CMK (cell line): ENCODE measurements at regions not wholly inside any gene's neighbourhood (a gene's known extent, or its start where the extent isn't known, plus 50 kb on each side); places are given as distances from the start of the nearest gene placed in this dataset.
"Not testable (repeated sequence)": the region's sequence is repeated elsewhere in the genome, so short reads cannot be mapped to it uniquely, and the experiment has no call there.

Experiments used
- DNase-seq: peaks from one replicate; pipeline ENCODE4 v3.0.0-alpha.2; 2010; ENCODE audit warnings: low read depth

DNA sequence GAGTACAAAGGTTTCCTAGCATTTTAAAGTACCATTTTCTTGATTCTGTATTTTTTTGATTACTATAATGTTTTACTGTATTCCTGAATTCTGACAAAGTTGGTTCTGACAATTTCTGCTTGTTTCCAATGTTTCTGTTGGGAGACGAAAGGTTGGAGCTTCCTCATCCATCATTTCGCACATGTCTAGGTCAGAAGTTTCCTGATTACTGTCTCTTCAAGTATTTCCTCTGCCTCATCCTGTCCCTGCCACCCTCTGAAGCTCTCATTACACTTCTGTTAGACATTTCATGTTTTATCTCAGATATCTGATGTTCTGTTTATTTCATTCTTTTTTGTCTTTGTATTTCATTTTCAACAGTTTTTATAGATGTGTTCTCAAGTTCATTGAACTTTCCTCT, 895.8 kb downstream of the TSN start:
- DNase-seq = no peak

DNA sequence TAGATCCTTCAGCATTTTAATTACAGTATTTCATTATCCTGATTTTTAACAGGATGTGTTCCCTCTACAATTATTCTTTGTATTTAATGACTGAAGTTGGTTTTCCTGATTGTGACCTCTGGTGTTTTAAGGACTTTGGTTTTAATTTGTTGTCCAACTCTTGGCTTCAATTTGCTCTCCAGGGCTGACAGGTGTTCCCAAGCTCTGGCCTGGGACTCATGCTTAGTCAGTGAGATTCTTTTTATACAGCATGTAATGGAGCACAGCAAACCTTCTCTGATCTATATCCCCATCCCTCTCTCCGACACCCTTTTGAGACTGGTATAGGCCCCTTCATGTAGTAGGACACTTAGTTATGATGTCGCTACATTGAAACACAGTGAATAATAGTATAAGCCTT, 896.3 kb downstream of the TSN start:
- DNase-seq = no peak

DNA sequence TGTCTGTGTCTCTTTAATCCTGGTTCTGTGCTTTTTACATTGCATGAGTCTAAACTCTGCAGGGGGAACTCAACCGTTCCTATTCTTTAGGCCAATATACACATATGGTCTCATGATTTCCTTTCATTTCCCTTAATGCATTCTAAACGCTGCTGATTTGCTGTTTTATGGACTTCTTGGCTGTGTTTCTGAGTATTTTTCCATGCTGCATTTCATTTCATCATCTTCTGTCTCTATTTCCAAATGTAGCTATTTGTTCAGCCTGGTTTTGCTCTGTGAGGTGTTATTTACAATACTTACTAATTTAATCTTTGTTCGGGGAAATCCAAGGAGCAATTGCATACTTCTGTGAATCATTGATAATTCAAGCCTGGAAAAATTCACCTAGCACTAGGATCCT, 897.2 kb downstream of the TSN start:
- no peak for DNase-seq

DNA sequence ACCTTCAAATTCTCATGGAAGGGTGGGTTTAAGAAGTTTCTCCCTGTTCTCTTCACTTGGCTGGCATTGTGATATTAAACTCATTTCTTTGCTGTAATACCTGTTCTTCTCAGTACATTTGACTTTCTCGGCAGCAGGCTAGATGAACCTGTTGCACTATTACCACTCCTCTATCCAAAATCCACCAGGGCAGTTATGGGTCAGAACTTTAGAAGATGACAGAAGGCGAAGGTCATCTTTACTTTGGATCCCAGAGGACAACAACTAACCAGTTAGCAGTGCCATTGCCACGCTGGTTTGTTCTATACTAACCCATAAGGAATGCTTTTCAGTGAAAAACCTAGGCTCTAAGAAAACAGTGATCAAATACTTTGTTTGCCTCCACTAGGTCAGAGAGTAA, 901.0 kb downstream of the TSN start:
- DNase-seq = no peak

DNA sequence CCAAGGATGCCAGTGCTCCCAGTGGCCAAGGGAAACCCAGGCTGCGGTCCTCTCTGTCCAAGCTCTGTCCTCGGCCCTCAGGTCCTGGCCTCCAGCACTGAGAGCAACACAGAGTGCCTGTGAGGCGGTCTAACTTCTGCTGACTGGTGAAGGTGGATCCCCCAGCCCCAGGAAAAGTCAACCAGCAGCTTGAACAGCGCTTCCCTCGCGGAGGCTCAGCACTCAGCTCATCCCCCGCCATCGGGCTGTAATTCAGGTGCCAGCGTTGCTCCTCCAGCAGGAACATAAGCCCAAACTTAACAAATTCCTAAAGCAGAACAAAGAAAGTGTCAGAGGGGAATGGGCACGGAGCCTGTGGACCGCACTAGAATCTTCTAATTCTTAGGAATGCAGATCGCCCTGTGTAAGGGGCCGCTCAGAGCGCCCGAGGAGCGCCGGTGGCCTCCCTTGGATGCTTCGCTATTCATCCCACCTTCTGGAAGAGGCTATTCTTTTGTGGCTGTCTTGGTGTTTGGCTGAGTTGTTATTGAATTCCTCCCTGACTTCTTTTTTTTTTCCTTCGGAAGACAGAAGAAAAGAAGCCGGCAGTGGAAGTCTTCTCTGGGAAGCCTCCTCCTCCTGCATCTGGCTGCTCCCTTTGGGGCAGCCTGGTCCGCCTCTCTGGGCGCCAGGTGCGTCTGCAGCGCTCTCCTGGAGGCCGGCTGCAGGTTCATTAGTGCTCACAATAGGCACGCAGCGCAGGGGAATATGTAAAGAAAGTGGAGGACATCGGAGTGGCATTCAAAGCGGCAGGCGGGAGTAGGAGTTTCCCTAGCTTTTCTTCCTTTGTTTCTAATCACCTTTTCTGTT, 905.6 kb downstream of the TSN start:
- DNase-seq = no peak

DNA sequence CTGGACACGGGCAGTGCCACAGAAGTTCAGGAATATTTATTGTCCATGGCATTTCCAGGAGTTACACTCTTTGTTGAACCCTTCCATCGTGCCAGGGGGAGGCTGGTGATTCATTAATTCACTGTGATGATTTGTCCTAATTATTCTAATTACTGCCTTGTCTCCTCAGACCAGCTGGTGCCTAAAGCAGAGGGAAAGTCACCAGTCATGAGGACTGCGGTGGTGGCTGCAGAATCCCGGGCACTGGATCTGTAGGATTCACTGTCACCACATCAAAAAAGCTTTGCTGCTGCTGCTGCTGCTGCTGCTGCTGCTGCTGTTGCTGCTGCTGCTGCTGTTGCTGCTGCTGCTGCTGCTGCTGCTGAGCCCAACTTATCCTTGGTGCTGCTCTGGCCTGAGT, 908.2 kb downstream of the TSN start:
- no peak for DNase-seq

DNA sequence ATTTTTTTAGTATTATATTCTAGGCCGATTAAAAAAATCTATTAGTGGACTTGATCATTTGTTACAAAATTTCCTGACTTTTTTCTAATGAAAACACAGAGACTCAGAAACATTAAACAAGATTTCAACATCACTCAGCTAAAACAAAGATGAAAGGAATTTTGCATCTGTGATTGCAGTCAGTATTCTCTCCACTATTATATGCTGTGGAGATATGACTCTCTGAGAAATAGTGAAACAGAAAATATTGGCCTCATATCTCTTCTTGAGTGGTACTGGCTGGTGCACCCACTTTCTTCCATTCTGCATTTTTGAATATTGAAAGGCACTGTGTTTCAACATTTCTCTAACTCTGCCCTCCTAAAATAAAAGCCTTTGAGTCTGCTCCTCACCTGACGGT, 914.2 kb downstream of the TSN start:
- no peak for DNase-seq

DNA sequence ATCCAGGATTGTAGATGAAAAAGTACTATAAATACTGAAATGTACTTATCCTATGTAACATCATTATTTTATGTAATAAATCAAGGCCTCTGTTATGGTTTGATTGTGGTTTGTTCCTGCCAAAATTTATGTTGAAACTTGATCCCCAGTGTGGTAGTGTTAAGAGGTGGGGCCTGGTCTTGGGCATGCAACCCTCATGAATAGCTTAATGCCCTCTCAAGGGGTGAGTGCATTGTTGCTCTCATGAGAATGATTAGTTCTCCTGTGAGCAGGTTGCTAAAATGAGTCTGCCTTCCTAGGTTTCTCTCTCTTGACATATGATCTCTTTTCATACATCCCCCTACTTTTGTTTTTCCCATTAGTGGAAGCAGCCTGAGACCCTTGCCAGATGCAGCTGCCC, 915.4 kb downstream of the TSN start:
- no peak for DNase-seq

DNA sequence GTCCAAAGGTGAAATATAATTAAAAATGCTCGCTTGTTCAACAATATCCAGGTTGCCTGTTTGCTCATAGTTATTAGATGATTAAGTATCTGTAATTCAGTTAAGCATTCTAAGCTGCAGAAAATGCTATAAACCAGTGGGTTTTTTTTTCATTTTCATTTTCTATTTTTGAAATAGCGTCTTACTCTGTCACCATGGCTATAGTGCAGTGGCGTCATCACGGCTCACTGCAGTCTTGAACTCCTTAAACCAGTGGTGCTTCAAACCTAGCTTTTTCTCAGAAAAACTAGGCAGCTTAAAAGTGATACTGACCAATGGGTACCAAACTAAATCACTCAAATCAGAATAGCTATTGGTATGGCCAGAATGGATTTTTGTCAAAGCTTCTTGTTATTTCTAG, 925.2 kb downstream of the TSN start:
- DNase-seq = no peak

DNA sequence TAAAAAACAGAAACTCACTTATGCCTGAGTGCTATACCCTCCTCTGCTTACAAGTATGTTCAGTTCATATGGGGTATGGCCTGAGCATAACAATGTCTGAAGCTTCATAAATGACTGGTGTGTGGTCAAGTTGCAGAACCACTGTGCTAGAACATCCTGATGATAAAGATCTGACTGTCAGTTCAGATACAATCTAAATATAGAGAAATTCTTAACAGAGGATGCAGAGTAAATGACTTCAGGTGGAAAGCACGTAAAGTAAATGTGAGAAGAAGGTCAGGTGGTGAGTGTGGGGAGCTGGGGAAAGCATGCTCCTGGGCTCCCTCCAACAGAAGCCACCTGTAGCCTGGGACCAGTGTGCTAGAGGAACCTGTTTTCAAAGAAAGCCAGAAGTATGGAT, 926.2 kb downstream of the TSN start:
- DNase-seq = no peak

DNA sequence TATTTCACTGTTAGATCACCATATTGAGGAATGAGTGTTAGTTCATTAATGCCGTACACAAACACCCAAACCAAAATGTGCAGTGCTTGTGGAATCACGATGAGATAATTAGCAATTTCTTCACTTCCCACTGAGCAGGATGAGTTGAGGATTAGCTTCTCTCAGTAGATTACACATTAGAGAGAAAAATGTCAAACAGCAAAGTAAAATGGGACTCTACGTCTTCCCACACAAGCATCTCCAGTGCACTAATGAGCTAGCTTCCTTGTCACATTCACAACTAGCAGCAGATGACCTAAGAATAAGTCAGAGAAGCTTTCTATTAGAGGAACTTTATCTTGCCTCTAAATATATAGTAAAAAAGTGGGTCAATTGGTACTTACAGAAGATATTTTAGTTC, 926.9 kb downstream of the TSN start:
- no peak for DNase-seq

DNA sequence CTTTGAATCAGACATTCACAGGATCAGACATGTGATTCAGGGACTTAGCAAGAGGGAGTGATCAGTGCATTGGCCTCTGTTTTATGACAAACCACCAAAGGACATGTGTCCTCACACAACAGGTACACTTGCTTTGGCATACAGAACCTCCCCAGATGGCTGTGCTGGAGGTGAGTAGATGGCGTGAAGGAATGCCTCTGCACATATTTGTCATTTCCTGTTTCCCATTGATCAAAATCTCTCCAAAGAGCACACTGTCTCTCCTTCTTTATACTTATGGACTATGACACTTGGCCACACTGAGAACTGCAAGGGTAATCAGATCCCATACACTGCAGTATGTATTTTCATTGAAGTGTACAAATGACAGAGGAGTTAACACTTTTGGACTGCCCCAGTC, 927.6 kb downstream of the TSN start:
- no peak for DNase-seq

DNA sequence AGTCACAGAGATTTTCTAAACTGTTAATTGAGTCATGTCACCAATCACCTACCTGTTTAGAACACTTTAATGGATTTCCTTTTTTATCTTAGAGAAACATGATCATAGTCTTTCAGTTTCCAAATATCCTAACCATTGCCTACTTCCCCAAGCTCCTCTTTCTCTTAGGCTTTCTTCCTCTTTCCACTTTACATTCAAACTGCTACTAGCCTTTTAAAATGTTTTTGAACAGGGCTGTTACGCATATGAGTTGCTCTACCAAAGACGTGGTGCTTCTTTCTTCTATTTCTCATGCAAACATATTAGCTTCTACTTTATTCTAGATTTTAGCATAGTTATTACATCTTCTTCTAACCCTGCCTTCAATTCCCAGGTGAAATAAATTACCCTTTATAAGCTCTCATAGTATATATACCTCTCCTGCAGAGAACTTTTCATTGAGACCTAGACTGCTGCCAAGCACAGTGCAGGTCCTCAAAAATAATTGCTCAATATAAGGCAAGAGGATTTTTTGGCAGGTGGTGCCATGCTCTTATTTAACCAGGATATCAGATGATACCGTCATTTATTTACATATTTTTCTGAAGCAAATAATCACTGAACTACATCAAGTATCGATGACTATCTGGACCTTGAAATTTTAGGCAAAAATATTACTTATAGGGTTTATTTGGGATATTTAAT, 937.1 kb downstream of the TSN start:
- no peak for DNase-seq

DNA sequence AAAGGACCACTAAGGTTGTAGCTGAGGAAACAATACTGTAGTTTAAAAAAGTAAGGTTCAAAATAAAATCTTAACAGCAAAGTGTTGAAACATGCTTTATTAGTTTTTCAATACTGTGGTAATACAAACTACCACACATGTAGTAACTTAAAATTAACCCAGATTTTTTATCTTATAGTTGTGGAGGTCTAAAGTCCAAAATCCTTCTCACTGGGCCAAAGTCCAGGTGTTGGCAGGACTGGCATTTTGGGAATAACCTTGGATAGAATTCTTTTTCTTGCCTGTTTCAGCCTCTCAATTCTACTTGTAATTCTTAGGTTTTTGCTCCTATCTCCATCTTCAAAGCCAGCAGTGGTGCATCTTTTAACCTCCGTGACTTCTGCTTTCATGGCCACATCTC, 942.0 kb downstream of the TSN start:
- no peak for DNase-seq

DNA sequence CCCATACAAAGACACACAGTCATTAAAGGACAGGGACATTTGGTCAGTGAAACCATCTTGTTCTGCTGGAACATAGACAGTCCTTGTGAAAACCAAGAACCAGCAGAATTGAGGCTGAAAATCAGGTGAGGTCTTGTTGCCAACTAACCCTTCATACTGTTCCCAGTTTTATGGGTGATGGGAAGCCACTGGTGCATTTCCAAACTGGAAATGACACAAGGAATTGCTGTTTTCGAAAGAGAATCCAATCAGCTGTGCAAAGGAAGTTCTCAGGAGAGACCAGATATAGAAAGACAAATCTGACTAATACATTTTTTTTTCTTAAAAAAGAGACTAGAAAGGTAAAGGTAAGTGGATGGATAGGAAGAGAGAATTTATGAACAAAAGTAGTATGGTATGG, 948.2 kb downstream of the TSN start:
- DNase-seq = no peak

DNA sequence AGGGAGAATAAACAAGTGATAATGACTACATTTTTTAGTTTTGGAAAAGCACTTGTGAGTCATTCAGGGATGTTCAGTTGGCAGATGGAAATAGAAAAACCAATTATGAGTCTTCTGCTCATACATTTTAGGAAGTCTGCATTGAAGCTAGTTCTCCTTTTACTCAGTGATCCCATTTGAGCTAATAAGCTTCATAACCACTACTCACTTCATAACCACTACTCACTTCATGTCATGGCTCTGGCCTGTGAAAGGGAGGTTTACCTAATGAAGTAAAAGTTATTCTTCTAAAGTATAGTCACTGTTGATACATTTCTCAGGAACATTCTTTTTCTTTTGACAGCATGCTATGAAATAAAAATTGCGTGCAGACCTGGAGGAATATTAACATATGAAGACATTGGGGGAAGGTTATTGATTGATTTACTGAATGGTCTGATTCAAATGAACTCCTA, 948.7 kb downstream of the TSN start:
- no peak for DNase-seq

DNA sequence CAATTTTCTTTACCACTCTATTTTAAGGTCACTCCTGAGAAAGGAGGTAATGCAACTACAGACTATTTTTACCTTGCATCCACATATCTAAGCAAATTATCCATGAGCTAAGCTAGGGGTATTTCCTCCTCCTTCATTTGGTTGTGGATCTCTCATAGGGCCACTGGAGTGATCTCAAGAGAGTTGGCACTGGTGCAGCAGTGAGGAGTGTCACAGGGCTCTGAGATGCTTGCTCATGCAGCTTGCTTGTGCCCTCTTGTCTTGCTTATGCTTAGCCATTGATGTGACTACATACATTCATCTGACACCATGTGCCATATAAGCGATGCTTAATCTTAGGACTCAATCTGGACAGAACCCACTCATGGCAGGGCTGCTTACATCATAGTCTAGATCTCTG, 950.3 kb downstream of the TSN start:
- no peak for DNase-seq

DNA sequence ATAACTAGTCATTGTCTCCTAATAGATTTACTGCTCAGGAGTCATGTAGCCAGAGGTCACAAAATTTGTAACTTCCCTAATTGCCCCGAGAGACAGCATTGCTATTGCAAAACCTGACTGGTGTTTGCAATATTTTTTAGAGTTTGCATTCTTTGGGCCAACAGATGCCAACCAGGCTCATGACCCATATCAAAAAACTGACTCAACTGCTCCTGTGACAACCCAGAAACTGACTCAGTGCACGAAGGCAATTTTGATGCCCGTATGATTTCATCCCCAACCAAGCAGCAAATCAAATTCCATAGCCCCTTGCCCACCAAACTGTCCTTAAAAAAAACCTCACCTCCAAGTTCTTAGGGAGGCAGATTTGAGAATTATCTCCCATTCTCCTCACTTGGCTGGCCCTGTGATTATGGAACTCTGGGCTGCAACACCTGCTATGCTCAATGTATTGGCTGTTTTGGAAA, 951.3 kb downstream of the TSN start:
- DNase-seq = no peak

DNA sequence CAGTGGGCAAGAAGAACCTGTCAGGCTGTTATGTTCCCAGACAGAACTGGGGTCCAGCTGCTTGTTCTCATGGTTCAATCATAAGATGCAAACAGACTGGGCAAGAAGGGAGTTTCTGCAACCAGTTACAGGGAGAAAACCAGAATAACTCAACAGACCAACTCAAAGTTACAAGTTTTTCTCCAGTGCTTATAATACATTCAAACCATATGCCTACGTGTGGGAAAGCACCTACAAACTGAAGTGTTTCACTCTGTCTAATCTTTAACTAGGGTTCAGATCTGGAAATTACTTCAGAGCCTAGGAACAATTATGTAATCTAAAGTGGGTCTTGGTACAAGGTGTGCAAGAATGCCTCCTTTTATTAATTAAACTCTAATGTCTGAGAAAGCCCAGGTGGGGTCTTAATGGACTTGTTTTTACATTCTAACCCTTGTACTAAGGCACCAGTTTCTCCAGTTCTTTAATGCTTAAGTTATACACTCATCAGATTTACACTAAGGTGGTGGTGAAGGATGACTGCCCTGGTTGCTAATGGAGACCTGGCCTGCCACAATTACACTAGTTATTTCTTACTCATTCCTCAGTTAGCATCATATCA, 951.9 kb downstream of the TSN start:
- DNase-seq = no peak

DNA sequence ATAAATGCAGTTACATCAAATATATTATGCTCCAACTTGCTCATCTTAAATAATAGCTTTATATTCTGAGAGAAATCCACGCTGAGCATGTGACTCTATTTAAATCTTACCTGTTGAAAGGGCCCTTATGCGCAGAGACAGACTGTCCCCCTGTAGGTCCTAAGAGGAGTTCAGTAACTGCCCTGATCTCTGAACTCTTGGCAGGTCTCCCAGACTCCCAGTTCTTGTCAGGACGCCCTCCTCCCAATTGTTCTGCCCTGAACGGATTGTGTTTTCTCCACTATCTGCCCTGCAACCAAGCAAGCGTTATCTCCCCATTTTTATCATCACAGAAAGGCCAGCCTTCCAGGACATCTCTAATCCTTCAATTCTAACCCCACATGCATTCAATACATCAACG, 954.6 kb downstream of the TSN start:
- no peak for DNase-seq

DNA sequence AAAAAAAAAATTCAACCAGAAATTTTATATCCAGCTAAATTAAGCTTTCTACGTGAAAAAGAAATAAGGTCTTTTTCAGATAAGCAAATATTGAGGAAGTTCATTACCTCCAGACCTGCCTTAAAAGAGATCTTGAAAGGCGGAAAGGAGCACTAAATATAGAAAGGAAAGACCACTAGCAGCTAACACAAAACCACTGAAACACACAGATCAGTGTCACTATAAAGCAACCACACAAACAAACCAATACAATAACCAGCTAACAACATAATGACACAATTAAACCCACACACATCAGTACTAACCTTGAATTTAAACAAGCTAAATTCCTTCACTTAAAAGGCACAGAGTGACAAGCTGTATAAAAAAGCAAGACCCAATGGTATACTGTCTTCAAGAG, 958.3 kb downstream of the TSN start:
- DNase-seq = no peak

DNA sequence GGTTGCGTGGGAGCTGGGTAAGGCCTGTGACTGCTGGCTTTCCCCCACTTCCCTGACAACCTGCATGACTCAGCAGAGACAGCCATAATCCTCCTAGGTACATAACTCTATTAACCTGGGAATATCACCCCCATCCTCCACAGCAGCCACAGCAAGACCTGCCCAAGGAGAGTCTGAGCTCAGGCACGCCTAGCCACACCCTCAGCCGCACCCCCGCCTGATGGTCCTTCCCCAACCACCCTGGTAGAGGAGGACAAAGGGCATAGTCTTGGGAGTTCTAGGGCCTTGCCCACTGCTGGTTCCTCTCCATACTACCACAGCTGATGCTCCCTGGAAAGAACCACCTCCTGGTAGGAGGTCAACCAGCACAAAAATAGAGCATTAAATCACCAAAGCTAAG, 965.4 kb downstream of the TSN start:
- not testable (repeated sequence) for DNase-seq

DNA sequence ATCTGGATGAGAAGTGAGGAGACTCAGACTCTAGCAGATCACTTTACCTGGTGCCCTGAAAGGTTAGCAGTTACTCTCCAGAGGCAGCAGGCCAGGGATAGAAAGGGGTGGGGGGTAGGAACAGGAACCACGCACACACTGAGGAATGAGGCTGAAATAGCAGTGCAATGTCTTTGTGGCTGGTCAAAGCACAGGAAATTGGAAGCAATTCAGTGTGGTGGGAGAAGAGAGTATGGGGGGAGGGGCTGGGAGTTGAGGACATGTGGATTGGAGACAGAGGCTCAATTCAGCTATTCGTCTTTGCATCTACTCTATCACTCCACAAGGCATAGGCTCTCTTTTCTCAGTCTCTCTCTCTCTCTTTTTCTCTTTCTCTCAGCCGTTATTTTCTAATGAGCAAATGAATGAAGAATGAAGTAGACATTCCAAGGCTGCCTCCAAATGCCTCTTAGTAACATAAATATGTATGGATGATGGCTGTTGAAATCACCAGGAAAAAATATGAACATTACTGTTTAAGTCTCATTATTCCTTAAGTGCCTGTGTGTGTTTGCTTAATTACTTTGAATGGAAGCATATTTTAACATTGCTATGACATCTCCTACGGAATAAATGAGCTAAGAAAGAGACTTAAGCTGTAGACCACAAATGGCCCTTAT, 979.4 kb downstream of the TSN start:
- DNase-seq = no peak
